GM21737 (cell line): ENCODE measurements at regions not wholly inside any gene's neighbourhood (a gene's known extent, or its start where the extent isn't known, plus 50 kb on each side); places are given as distances from the start of the nearest gene placed in this dataset.

Experiments
- ATAC-seq: cut with Tn5 transposase; IDR thresholded peaks from one replicate; pipeline ENCODE4 v1.9.1; 2021; ENCODE audit warnings: mild to moderate bottlenecking, moderate library complexity; ENCODE audit not compliant: unreplicated experiment

DNA sequence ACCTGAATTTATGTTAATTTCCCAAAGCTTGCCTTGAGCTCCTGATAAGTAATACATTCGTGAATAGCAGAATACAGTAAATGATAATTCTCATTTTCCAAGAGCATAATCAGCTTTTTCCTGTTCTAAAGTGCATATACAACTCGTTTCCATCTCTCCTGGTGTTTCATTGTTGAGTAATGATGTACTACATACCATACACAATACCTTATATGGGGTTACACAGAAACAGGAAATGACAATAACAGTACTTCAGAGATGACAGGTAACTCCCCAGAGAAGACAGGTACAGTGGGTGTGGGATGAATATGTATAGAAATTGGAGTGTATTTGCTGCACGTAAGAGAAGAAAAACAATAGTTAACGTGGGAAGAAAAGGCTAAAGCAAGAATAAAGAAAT, 287.1 kb downstream of the TENT4A start:
- ATAC-seq: no peak

DNA sequence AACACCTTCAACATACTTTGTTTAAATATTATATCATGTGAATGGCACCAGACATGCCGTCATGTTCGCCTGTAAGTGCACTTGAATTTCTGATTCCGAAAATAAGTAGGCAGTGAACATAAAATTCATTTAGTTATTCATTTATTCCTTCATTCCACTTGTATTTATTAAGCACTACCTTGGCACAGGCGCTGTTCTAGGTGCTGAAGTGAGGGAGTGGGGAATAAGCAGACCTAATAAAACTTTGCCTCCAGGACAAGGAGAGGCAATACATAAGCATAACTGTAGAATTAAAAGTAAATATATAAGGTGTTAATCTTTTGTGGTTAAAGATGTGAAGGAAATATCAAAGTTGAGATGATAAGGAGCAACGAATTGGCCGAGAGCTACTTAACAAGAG, 297.4 kb downstream of the TENT4A start:
- ATAC-seq: no peak

DNA sequence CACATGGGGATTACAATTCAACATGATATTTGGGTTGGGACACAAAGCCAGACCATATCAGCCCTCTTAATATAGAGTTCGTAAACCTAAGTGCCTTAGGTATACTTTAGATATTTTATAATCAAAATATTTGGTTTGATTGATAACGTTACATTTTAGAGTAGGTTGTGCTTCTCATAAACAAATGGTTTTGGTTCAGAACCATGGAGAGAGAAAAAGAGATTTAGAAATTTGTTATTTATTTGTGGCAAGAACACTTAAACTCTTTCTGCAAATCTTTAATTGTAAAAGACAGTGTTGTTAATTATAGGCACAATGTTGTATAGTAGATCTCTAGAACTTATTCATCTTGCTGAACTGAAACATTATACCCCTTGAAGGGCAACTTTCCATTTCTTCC, 298.8 kb downstream of the TENT4A start:
- ATAC-seq: no peak

DNA sequence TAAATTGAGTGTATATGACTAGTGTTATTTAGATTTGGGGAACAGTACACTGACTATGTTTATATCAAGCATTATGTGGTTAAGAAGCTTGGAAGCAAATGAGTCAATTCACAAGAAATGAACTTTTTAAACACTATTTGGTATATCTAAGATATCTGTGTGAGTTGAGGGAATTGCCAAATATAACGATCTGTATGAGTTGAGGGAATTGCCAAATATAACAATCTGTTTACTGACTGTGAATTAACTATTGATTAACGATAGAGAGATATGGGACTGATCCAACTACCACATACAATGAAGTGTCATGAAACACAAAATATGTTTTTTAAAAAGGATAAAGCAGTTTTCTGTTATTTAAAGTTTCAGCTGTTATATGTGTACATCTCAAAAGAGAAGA, 301.4 kb downstream of the TENT4A start:
- no peak for ATAC-seq

DNA sequence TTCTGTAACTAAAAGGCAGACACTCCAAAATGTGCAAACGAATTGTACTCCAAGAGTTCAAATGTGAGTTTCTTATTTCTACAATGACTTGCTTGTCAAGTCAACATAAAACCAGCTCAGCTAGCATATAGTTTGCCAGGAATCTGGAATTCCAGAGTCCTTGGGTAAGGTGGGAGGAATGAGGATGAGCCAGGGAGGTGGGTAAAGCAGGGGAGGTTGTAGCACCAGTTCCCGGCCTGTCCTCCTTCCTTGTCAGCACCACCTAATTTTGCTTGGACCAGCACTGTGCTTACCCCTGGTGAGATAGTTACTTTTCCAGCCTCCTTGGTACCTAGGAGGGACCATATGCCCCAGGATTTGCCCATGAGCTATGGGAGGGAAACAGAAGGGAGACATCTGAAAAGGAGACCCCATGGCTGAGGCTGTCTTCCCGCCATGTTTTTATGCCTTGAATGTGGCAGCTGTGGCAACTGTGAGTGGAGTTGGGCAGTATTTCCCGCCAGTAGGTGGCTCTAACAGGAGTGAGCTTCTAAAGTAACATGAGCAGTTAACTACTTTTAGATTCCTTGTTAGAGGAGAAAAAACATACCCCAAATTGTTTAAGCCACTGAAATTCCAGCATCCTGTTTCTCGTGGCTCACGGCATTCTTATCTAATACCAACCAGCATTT, 302.5 kb downstream of the TENT4A start:
- ATAC-seq: no peak

- ATAC-seq: no peak
Observed at GRCh38 chr5:7016999-7017747, 303.9 kb downstream of the TENT4A start.

- ATAC-seq: no peak
Observed at GRCh38 chr5:7018198-7018597, 305.0 kb downstream of the TENT4A start.

- ATAC-seq: no peak
Observed at GRCh38 chr5:7018601-7019000, 305.4 kb downstream of the TENT4A start.

DNA sequence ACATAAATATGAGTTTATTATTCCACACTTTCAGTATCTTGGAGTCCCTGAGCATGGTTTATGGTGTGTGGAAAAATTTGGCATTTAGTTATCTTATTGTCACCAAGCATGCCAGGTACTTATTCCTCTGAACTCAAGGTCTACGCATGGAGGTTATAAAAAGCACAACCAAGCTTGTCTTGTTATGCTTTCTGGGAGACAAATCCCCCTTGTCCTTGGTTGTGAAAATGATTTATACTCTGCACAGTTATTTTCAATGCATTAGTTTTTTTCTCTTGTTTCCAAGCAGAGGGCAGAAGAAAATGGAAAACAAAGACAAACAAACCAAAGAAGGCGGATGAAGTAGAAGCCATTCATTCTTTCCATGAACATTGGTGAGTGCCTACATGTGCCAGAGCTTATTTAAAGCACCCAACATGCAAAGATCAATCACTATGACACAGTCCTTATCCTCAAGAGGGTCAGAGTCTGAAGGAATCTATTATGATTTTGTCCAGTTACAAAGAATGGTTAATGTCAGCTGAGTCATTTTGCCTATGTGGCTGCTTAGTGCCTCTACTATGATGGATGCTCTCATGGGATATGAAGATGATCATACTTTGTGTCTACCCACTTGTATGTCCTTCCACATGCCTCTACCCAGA, 323.1 kb downstream of the TENT4A start:
- no peak for ATAC-seq

DNA sequence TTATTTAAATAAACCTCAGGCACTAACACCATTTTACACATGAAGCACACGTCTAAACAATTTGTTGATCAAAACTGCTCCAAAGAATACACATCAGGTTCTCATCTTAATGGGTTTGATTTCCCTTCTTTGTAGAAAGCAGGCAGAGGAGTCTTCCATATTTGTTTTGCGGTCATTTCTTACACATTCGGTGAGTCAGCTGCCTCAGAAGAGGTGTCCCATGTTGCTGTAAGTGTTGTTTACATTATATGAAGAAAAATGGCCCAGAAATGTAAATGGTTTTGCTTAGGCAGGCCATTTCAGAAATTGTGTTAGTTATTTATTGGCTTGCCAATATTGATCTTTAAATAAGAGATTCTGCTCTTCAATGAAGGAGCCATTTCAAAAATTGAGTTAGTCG, 325.8 kb downstream of the TENT4A start:
- ATAC-seq: no peak

DNA sequence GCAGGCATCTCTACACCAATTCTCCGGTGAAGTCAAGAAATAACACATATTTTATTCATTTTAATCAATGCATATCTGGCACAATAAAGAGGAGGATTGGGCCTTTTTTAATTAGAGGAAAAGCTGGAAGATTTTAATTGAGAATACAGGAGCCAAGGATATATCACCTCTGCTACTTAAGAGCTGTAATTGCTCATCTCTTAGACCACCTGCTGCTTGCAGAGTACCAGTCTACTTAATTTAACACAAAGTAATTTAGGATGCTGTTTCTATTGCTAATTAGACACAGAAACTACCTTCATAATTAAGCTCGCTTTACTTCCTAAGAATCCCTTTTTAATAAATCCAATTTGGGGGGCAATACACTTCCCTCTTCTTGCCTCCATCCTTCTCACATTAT, 326.9 kb downstream of the TENT4A start:
- ATAC-seq: no peak

DNA sequence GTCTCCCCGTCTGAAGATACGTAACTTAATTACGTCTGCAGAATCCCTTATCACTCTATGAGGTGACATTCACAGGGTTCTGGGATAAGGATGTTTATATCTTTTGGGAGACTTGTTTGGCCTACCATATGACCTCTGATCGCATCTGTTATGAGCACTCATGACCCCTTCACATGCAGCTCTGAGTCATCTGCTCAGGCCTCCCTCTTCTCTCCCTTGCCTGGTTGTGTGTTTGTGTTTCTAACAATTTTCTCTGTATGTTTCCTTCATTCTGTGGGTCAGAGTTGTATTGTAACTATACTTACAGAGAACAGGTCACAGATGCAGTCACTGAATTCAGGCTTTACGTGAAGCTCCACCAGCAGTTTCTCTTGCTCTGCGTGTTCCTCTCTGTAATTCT, 330.6 kb downstream of the TENT4A start:
- ATAC-seq: no peak

DNA sequence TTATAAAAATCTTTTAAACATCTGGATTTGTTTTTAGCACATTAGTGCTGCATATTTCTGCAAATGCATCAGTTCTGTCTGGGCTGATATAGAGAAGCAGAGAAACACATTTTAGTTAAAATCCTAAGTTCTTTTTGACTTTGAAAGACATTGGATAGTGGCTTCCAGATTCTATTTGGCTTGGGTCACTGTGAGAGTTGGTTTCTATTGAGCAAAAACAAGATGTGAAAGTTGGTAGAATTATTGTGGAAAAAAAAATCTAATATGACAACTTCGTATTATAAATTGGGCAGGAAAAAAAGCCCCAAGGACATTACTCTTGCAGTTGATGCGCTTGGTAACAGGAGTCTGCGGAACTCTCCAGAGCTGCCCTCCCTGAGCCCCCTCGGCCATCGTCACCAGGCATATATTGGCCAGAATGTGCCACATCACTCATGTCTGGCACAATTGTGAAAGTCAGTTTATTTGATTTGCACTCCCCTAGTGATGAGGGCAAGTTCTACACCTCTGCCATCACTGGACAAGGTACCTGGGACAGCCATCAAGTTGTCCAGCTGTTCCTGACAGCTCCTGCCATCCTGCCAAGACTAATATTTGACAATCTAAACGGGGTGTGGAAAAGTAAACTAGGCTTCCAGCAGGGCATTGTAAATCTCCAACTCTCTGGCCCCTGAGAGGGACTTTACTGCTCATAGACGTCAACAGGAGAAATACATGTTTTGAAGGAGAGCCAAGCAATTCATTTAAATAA, 334.5 kb downstream of the TENT4A start:
- ATAC-seq: no peak

GRCh38 chr5:7050986-7051385, 337.8 kb downstream of the TENT4A start:
- no peak for ATAC-seq

DNA sequence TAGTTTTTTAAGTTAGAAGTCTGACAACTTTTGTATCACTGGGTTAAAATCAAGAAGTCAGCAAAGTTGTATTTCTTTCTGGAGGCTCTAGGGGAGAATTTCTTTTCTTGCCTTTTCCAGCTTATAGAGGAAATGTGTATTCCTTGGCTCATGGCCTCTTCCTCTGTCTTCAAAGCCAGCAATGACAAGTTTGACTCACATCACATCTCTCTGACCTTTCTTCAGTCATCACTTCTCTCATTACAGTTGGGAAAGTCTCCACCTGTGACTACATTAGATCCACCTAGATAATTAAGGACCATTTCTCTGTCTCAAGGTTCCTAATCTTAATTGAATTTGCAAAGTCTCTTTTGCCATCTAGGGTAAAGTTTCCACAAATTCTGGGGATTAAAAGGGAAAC, 339.9 kb downstream of the TENT4A start:
- ATAC-seq: no peak

DNA sequence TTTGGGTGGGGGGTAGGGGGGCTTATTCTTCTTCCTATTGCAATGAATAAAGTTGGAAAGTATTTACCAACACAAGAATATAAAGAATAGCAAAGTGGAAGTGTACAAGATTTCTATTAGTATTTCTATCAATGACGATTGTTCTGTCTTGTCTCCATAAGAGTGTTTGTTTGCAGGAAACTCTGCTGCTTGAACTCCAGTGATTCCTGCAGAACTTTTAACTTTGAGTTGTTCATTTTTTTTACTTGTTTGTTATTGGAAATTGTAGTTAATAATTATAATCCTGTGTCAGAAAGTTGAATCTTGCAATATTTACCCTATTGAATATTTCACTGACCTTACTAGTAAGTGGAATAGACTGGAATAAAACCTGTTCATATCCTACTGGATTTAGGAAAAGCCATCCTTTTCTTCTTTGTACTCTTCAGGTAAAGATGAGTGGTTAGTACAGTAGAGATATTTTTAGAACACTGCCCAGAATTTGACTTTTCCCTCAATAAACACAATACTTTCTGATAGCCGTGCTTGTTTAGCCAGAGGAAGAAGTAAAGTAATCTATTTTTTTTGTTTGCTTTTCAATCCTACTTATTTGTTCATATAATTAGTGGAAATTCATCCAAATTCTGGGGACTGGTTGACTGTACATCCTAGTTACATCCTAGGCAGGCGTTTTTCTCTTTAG, 340.4 kb downstream of the TENT4A start:
- no peak for ATAC-seq

DNA sequence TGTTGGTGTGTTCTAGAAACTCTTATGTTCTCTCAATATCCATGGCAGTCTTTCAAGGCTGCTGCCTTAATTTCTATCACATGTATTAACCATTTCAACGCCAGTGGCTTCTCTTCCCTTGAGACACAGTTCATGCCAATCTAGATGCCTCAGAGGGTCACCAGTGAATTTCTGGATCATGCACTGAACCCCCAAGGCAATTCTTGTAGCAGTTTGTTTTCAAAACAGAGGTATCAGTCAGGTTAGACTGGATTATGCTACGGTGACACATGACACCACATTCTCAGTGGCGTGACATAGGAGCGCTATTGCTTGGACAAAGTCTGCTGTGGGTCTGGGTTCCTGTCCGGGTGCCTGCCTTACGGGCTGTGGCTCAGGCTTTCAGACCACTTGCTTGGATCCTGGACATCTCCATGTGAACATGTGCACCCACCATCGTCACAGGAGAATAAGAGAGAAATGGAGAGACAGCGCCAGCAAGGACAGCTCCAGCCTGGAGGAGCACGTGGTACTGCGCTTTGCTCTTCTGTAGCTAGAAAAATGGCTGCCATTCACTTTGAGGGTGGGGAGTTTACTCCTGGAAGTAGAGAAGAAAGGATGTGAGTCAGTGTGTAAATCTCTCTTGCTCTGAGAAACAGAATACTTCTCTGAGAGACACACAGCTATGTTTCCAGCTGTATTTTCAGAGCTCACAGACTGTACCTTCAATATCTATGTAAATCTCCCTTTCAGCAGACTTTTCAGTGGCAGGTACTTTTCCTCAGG, 329.3 kb upstream of the ADCY2 start:
- ATAC-seq: no peak

GRCh38 chr5:7068156-7068555, 327.8 kb upstream of the ADCY2 start:
- no peak for ATAC-seq

- no peak for ATAC-seq
Observed at GRCh38 chr5:7068899-7069298, 327.0 kb upstream of the ADCY2 start.

DNA sequence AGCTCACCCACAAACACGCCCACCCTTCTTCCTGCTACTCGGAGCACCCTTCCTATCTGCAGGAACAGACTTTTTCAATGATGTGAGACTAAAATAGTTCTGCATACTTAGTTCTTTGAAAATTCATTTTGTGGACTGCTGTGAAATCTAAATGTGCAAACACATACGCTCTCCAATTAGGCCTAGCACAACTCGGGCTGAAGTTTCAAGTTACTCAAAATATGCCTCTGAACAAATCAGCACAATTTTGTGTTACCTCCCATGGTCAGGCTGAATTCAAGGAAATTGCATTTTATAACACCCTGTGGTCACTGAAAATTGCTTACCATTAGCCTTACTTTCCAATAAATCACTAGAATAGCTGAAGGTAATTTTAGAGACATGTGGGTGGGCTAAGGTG, 323.8 kb upstream of the ADCY2 start:
- no peak for ATAC-seq
